ENCODE measurements at regions not wholly inside any gene's neighbourhood (a gene's known extent, or its start where the extent isn't known, plus 50 kb on each side); places are given as distances from the start of the nearest gene placed in this dataset.
A peak's percentile ranks its signal among the peaks of the same experiment; 100 is the strongest.

- no peaks in the 10 kb centered on the region for H3K4me1 Mint-ChIP-seq (ENCODE audit: low read depth)
- no peaks in the 10 kb centered on the region for H3K36me3 Mint-ChIP-seq (ENCODE audit: low read depth)
- ChIA-PET POLR2A (no interaction called here), CTCF (no interaction called here)
- H3K4me3 Mint-ChIP-seq = no peak overlapping the region
- no peak overlapping the region for H3K27ac Mint-ChIP-seq
- no peak for DNase-seq
- no peaks in the 10 kb centered on the region for H3K9me3 Mint-ChIP-seq (ENCODE audit: insufficient read depth)
- ATAC-seq = no peak
- peaks cover 2% of the 10 kb centered on the region for H3K27me3 Mint-ChIP-seq (ENCODE audit: low read depth)
Measured at GRCh38 chr12:41956353-41956752, 188.3 kb downstream of the GXYLT1 start.

- Mint-ChIP-seq H3K9me3 (ENCODE audit: insufficient read depth) (no peaks in the 10 kb centered on the region), H3K36me3 (ENCODE audit: low read depth) (no peaks in the 10 kb centered on the region), H3K27me3 (ENCODE audit: low read depth) (peaks cover 9% of the 10 kb centered on the region), H3K4me1 (ENCODE audit: low read depth) (no peaks in the 10 kb centered on the region), H3K27ac (no peak overlapping the region), H3K4me3 (no peak overlapping the region)
- CTCF ChIA-PET = no interaction called here
- POLR2A ChIA-PET = no interaction called here
- no peak for ATAC-seq
- no peak for DNase-seq
Measured at GRCh38 chr12:41950455-41950854, 194.2 kb downstream of the GXYLT1 start.

DNA sequence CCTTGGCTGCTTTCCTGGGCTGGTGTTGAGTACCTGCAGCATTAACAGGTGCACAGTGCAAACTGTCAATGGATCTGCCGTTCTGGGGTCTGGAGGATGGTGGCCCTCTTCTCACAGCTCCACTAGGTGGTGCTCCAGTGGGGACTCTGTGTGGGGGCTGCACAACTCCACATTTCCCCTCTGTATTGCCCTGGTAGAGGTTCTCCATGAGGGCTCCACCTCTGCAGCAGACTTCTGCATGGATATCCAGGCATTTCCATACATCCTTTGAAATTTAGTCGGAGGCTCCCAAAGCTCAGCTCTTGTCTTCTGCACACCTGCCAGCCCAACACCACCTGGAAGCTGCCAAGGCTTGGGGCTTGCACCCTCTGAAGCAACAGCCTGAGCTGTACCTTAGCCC is 198.6 kb downstream of the GXYLT1 start:
- H3K9me3 Mint-ChIP-seq (ENCODE audit: insufficient read depth) = no peaks in the 10 kb centered on the region
- no peaks in the 10 kb centered on the region for H3K36me3 Mint-ChIP-seq (ENCODE audit: low read depth)
- no peak overlapping the region for H3K27ac Mint-ChIP-seq
- POLR2A ChIA-PET = no interaction called here
- H3K27me3 Mint-ChIP-seq (ENCODE audit: low read depth) = peaks cover 6% of the 10 kb centered on the region
- no peak for DNase-seq
- no peak overlapping the region for H3K4me3 Mint-ChIP-seq
- no peaks in the 10 kb centered on the region for H3K4me1 Mint-ChIP-seq (ENCODE audit: low read depth)
- no peak for ATAC-seq
- CTCF ChIA-PET = no interaction called here

DNA sequence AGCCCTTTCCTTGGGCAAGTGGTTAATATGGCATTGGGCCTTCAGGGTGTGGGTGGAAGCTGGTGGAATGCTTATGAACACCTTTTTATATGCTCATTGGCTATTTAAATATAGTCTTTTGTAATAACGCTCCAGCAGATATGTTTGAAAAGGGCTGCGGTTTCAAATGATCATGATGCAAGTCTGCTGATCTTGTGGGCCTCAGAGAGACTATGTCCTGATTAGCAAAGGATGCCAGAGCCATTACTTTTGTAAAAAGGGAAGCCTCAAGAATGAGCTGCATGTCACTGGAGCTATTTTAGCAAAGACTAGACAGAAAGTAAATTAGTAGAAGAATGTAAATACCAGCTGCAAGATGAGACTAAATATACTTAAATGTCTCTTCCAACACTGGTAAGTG is 200.5 kb downstream of the GXYLT1 start:
- CTCF ChIA-PET = no interaction called here

GRCh38 chr12:41943671-41944070 is 201.0 kb downstream of the GXYLT1 start:
- Mint-ChIP-seq H3K36me3 (ENCODE audit: low read depth) (no peaks in the 10 kb centered on the region), H3K27ac (no peak overlapping the region), H3K9me3 (ENCODE audit: insufficient read depth) (no peaks in the 10 kb centered on the region), H3K4me3 (no peak overlapping the region), H3K4me1 (ENCODE audit: low read depth) (no peaks in the 10 kb centered on the region), H3K27me3 (ENCODE audit: low read depth) (peaks cover 3% of the 10 kb centered on the region)
- CTCF ChIA-PET = no interaction called here
- POLR2A ChIA-PET = no interaction called here
- DNase-seq (no peak), ATAC-seq (no peak)

More for the DNA sequence above, 200.5 kb downstream of the GXYLT1 start:
- DNase-seq (no peak), ATAC-seq (no peak)
- no peaks in the 10 kb centered on the region for H3K4me1 Mint-ChIP-seq (ENCODE audit: low read depth)
- H3K27me3 Mint-ChIP-seq (ENCODE audit: low read depth) = peaks cover 4% of the 10 kb centered on the region
- H3K36me3 Mint-ChIP-seq (ENCODE audit: low read depth) = no peaks in the 10 kb centered on the region
- H3K9me3 Mint-ChIP-seq (ENCODE audit: insufficient read depth) = no peaks in the 10 kb centered on the region
- H3K27ac Mint-ChIP-seq = no peak overlapping the region
- H3K4me3 Mint-ChIP-seq = no peak overlapping the region
- POLR2A ChIA-PET = no interaction called here

DNA sequence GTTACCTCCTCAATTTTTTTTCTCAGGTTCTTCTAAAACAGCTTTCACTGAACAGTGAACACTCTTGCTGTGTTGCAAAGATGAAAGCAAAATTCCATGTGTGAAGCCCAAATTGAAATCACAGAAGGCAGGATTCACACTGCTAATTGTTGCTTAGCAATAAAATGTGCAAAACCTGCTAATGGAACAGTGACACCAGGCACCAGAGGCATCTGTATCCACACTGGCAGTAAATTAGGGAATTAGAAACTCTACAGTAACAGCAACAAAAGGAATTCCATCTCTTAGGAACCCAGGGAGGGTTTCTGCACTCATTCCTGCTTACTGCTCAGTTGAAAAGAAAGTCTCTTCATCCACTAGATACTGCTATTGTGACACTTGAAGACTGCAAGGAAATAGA is 202.3 kb downstream of the GXYLT1 start:
- Mint-ChIP-seq H3K9me3 (ENCODE audit: insufficient read depth) (no peaks in the 10 kb centered on the region), H3K4me3 (no peak overlapping the region), H3K27ac (no peak overlapping the region), H3K4me1 (ENCODE audit: low read depth) (no peaks in the 10 kb centered on the region), H3K36me3 (ENCODE audit: low read depth) (no peaks in the 10 kb centered on the region), H3K27me3 (ENCODE audit: low read depth) (peaks cover 3% of the 10 kb centered on the region)
- no peak for ATAC-seq
- POLR2A ChIA-PET = no interaction called here
- no peak for DNase-seq
- CTCF ChIA-PET = no interaction called here

DNA sequence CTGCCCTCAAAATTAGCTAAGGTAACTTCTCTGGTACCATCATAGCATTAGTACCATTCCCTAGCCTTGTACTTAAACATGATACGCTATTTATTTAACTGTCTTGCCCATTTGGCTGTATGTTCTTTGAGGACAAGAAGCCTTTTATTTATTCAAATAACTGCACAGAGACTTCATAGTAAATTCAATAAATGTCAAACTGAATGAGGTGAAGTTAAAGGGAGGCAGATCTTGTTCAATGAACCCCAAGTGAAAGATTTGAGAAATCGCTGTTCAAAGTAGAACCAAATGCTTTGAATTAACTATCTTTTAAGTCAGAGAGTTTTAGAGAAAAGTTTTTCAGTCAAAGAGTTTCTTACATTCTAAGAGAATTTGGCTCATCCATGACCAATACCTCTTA is 203.6 kb downstream of the GXYLT1 start:
- H3K27me3 Mint-ChIP-seq (ENCODE audit: low read depth) = peaks cover 10% of the 10 kb centered on the region
- no peaks in the 10 kb centered on the region for H3K36me3 Mint-ChIP-seq (ENCODE audit: low read depth)
- no peaks in the 10 kb centered on the region for H3K9me3 Mint-ChIP-seq (ENCODE audit: insufficient read depth)
- no peaks in the 10 kb centered on the region for H3K4me1 Mint-ChIP-seq (ENCODE audit: low read depth)
- no peak overlapping the region for H3K27ac Mint-ChIP-seq
- no peak overlapping the region for H3K4me3 Mint-ChIP-seq
- CTCF ChIA-PET = no interaction called here
- no peak for ATAC-seq
- no peak for DNase-seq
- POLR2A ChIA-PET = no interaction called here

DNA sequence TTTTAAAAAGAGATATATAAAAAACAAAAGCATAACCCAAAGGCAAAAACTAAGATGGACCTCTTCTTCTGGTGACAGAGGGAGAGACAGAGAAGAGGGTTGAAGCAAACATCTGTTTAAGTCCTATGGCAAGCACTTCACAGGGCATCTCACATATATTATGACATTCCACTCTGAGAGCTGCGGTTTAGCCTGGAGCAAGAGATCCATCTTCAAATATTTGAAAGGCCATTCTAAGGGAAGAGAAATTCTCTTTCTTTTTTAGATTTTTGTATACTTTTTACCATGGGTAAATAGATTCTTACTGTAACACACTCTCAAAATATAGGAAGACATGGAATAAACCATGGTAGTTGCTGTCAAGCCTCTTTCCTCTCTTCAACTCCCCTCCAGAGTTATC is 204.1 kb downstream of the GXYLT1 start:
- ChIA-PET POLR2A (no interaction called here), CTCF (no interaction called here)
- DNase-seq = no peak
- H3K27ac Mint-ChIP-seq = no peak overlapping the region
- no peak overlapping the region for H3K4me3 Mint-ChIP-seq
- H3K4me1 Mint-ChIP-seq (ENCODE audit: low read depth) = no peaks in the 10 kb centered on the region
- H3K36me3 Mint-ChIP-seq (ENCODE audit: low read depth) = no peaks in the 10 kb centered on the region
- no peaks in the 10 kb centered on the region for H3K9me3 Mint-ChIP-seq (ENCODE audit: insufficient read depth)
- ATAC-seq = no peak
- peaks cover 10% of the 10 kb centered on the region for H3K27me3 Mint-ChIP-seq (ENCODE audit: low read depth)

GRCh38 chr12:41936333-41936732 is 208.3 kb downstream of the GXYLT1 start:
- no peak for ATAC-seq
- Mint-ChIP-seq H3K4me3 (no peak overlapping the region), H3K36me3 (ENCODE audit: low read depth) (no peaks in the 10 kb centered on the region), H3K9me3 (ENCODE audit: insufficient read depth) (no peaks in the 10 kb centered on the region), H3K4me1 (ENCODE audit: low read depth) (peaks cover 7% of the 10 kb centered on the region), H3K27ac (no peak overlapping the region), H3K27me3 (ENCODE audit: low read depth) (peaks cover 33% of the 10 kb centered on the region)
- ChIA-PET POLR2A (no interaction called here), CTCF (interaction anchor here (1.5 kb wide), 1 partner anchor 436 kb away, joined by 3 read pairs; no protein-coding TSS in a partner anchor)
- DNase-seq = no peak

DNA sequence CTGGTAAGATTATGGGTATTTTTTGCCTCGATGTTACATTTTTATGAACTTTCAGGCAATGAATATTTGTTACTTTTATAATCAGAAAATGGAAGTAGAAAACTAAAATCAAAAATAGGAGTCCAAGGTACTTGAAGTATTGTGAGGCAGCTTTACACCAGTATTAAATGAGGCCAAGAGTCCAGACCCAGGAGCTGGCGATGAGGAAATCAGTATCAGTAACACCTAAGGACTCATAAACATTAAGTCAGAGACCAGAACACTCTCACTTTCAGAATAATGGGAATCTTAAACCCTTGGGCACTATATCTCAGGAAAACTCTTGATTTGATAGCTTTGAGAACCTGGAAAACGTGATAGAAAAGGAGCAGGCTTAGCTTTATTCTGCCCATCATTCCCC is 208.8 kb downstream of the GXYLT1 start:
- DNase-seq = no peak
- no peak for ATAC-seq
- no peak overlapping the region for H3K4me3 Mint-ChIP-seq
- POLR2A ChIA-PET = no interaction called here
- H3K9me3 Mint-ChIP-seq (ENCODE audit: insufficient read depth) = no peaks in the 10 kb centered on the region
- no peak overlapping the region for H3K27ac Mint-ChIP-seq
- peaks cover 31% of the 10 kb centered on the region for H3K27me3 Mint-ChIP-seq (ENCODE audit: low read depth)
- peaks cover 11% of the 10 kb centered on the region for H3K4me1 Mint-ChIP-seq (ENCODE audit: low read depth)
- H3K36me3 Mint-ChIP-seq (ENCODE audit: low read depth) = no peaks in the 10 kb centered on the region
- CTCF ChIA-PET = no interaction called here

GRCh38 chr12:41932470-41932991 is 212.1 kb downstream of the GXYLT1 start:
- CTCF ChIA-PET = no interaction called here
- H3K4me1 Mint-ChIP-seq (ENCODE audit: low read depth) = peaks cover 11% of the 10 kb centered on the region
- no peaks in the 10 kb centered on the region for H3K36me3 Mint-ChIP-seq (ENCODE audit: low read depth)
- H3K27ac Mint-ChIP-seq = no peak overlapping the region
- peaks cover 39% of the 10 kb centered on the region for H3K27me3 Mint-ChIP-seq (ENCODE audit: low read depth)
- no peak for DNase-seq
- peak; percentile 65 for ATAC-seq
- POLR2A ChIA-PET = no interaction called here
- peak overlapping the region; percentile 66 for H3K4me3 Mint-ChIP-seq
- H3K9me3 Mint-ChIP-seq (ENCODE audit: insufficient read depth) = no peaks in the 10 kb centered on the region

- no peak for DNase-seq
- ChIA-PET CTCF (no interaction called here), POLR2A (no interaction called here)
- no peak for ATAC-seq
- H3K4me1 Mint-ChIP-seq (ENCODE audit: low read depth) = peaks cover 11% of the 10 kb centered on the region
- H3K4me3 Mint-ChIP-seq = peak overlapping the region; percentile 57
- no peaks in the 10 kb centered on the region for H3K9me3 Mint-ChIP-seq (ENCODE audit: insufficient read depth)
- H3K27ac Mint-ChIP-seq = no peak overlapping the region
- H3K36me3 Mint-ChIP-seq (ENCODE audit: low read depth) = no peaks in the 10 kb centered on the region
- peaks cover 35% of the 10 kb centered on the region for H3K27me3 Mint-ChIP-seq (ENCODE audit: low read depth)
Measured at GRCh38 chr12:41930866-41931437, 213.7 kb downstream of the GXYLT1 start.

DNA sequence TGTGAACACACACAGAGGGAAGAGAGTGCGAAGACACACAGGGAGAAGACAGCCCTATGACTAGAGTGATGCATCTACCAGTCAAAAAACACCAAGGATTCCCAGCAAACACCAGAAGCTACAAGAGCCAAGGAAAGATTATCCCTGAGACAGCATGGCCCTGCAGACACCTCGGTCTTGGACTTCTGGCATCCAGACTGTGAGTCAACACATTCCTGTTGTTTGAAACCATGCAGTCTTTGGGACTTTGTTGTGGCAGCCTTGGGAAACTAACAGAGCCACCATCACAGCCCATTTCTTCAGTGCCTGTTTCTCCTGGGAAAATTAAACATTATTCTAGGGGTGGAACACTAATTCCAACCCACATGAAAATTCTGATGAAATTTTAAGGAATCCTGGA is 220.6 kb downstream of the GXYLT1 start:
- Mint-ChIP-seq H3K27me3 (ENCODE audit: low read depth) (peaks cover 12% of the 10 kb centered on the region), H3K27ac (no peak overlapping the region), H3K36me3 (ENCODE audit: low read depth) (no peaks in the 10 kb centered on the region), H3K4me1 (ENCODE audit: low read depth) (no peaks in the 10 kb centered on the region), H3K9me3 (ENCODE audit: insufficient read depth) (no peaks in the 10 kb centered on the region), H3K4me3 (no peak overlapping the region)
- ChIA-PET CTCF (no interaction called here), POLR2A (no interaction called here)
- ATAC-seq = no peak
- no peak for DNase-seq
